GM19099 (cell line): ENCODE measurements at regions not wholly inside any gene's neighbourhood (a gene's known extent, or its start where the extent isn't known, plus 50 kb on each side); places are given as distances from the start of the nearest gene placed in this dataset.

Source experiments
- POLR2A ChIP-seq: IDR thresholded peaks from 3 replicates; pipeline ENCODE4 v1.6.1; 2011; ENCODE audit warnings: low read depth; ENCODE audit not compliant: insufficient read length; ENCODE audit errors: extremely low read depth

DNA sequence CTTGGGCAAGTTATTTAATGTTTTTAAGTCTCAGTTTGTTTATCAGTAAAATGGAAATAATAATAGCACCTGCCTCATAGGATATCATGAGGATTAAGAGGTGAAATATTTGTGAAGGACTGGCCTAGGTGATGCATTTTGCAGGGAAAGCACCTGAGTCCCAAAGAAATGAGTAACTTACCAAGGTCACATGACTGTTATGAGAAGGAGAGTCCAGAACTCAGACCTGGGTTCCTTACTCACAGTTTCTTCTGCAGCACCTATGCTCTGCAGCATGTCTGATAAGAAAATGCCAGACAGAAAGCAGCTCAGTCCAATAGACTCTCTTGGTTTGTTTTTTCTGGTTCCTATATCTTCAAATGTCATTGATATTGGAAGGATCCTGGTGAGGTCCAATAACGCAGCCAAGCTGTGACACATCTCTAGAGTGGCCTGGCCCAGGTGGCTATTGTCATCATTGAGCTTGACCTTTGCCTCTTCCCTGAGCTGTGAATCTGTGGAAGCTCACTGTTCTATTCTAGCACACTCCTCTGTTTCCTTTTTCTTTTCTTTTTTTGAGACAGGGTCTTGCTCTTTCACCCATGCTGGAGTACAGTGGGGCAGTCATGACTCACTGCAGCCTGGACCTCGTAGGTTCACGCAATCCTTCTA lies 174.7 kb upstream of the NAV2 start:
- TF ChIP-seq POLR2A: no peak

GRCh38 chr11:19536131-19536530 lies 176.5 kb upstream of the NAV2 start:
- TF ChIP-seq POLR2A: no peak

- TF ChIP-seq POLR2A: no peak
Observed at GRCh38 chr11:19530505-19530904, 182.1 kb upstream of the NAV2 start.

DNA sequence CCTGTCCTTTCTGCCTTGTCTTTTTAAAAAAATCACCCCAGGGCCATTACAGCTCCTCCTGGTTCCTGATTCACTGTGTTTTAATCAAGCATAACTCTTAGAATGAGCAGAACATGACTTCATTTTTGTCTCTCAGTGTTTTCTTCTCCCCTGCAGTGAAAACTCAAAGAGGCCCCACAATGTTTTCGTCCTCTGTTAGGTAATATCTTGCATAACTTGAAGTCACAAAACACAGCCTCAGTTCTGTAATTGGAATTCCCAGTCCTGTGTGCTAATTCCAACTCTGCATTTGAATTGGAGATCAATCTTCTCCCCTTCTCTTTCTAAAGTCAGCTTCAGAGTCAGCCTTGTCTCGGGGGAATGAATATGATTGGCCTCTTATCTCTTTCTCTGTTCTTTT lies 186.5 kb upstream of the NAV2 start:
- no peak for TF ChIP-seq POLR2A

DNA sequence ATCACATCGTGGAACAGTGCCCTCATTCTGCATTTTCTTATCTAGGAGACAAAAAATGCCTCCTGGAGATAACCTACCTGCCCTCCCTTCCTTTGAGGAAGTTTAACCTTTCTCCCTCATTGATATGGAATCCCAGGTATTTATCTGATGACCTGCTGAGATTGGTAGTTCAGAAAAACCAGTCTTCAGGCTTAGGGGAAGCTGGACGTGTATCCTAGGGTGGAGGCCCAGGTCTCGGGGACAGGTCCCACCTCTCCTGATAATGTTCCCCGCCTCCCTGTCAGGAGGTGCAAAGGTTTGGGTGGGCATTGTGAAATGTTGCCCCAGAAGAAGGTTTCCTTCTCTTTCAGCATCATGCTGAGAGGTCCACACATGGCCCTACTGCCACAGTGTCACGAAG lies 186.9 kb upstream of the NAV2 start:
- TF ChIP-seq POLR2A: no peak

- no peak for TF ChIP-seq POLR2A
Observed at GRCh38 chr11:19525276-19525675, 187.4 kb upstream of the NAV2 start.

DNA sequence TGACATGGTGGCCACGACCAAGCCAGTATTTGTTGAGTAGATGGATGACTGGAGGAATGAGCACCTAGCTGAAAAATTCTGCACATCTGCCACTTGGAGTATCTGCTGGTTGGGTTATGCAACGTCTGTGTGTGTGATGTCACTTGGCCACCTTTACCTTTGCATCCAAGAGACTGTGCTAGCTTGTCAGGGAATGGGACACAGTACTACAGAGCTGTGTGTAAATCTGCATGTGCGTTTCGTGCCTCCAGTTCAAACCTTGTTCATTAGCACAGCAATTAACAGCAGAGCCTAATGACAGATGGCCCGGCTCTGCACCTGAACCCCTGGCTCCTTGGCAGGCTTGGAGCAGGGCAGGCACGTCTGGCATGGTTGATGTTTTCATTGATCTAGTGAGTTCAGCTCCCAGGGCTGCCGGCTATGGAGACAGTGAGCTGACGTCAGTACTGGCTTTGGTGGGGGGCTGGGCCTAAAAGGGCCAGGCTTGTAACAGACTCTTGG lies 188.4 kb upstream of the NAV2 start:
- no peak for TF ChIP-seq POLR2A

DNA sequence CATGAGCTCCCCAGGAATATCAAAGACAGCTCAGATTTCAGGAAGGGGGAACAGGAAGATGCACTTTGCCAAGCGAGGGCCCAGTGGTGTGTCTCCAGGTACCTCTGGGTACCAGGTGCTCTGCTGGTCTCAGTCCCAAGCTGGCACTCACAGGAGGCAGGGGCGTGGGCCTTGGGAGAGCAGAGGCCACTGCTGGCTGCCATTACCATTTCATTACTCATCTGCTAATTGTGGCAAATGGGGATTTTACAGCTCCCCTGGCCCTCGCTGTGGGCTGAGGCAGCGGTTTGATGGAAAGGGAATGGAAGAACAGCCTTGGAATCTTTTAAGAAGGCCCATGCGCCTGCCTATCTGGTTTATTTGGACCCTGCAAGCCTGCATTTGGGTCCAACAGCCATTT lies 192.0 kb upstream of the NAV2 start:
- no peak for TF ChIP-seq POLR2A

DNA sequence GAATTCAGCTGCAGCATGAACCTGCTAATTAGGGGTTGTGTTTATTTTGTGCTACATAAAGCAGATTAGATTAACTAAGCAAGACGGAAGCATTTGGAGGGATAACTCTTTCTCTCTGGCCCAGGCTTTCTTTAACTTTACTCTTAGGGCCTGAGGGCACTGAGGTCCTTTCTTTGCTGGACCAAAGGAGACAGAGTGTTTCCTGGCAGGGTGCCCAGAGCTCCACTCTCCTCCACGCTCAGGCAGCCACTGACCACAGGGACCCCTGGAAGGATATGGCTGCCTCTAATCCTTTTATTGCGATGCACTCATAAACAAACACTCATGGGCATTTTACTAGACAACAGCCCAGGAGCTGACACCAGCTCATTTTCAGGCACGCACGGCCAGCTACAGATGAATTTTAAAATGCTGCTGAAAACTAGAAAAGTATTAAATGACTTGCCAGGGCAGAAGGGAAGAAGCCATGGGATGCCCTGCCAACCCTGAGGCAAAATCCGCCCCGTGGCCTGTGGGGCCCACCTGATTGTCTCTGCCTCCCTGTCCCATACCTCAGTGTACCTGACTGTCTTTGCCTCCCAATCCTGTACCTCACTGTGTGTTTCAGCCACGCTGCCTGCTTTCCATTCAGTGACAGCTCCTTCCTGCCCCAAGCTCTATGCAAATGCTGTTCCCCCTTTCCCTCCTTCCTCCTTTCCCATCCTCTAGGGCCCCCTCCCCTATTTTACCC lies 192.6 kb upstream of the NAV2 start:
- TF ChIP-seq POLR2A: no peak

- TF ChIP-seq POLR2A: no peak
Observed at GRCh38 chr11:19519353-19519752, 193.3 kb upstream of the NAV2 start.

DNA sequence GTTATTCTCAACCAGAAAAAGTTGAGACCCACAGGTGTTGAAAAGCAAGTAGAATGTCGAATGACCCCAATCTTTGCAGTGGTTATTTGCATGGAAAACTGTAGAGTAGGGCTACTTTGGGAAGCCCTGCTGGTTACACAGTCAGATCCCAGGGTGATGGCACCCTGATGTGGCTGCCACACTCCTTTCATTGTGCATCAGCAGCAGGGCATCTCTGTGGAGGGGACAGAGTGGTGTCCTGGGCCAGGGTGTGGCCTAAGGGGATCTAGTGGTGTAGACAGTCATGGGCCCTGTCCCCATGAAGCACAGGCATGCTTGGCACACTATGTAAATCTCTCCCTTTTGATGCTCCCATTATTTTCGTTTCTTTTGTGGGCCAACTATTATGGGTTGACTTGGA lies 199.4 kb upstream of the NAV2 start:
- no peak for TF ChIP-seq POLR2A

- TF ChIP-seq POLR2A: no peak
Observed at GRCh38 chr11:19512618-19513017, 200.0 kb upstream of the NAV2 start.

GRCh38 chr11:19511413-19512183 lies 201.0 kb upstream of the NAV2 start:
- no peak for TF ChIP-seq POLR2A

DNA sequence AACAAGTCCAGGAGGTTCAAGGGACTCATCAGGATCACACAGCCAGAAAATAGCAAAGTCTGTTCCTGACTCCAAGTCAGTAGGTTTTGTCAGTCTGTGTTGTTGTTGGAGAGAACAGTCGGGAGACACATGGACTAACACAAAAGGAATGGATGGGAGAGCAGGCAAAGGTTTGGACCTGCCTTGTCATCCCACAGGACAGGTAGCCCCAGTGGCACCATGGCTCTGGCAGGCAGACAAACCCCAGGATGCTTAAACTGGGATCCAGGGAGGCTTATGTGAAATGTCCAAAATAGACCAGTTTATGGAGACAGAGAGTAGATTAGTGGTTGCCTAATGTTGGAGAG lies 201.6 kb upstream of the NAV2 start:
- no peak for TF ChIP-seq POLR2A

- TF ChIP-seq POLR2A: no peak
Observed at GRCh38 chr11:19510468-19510867, 202.2 kb upstream of the NAV2 start.

- no peak for TF ChIP-seq POLR2A
Observed at GRCh38 chr11:19509215-19509614, 203.4 kb upstream of the NAV2 start.
